Pancreas (tissue), 10 donors: ENCODE measurements at regions not wholly inside any gene's neighbourhood (a gene's known extent, or its start where the extent isn't known, plus 50 kb on each side); places are given as distances from the start of the nearest gene placed in this dataset.
"Not testable (repeated sequence)": the region's sequence is repeated elsewhere in the genome, so short reads cannot be mapped to it uniquely, and the experiment has no call there.

ENCODE experiments used
- ATAC-seq, 4 donors: fragments of 200-7000 bp; cut with Tn5 transposase; one replicate each; pipeline versions ENCODE4 v1.8.0 to v1.9.1; 2020; ENCODE audit warnings: mild to moderate bottlenecking in 4 of 4, moderate library complexity in 4 of 4
- DNase-seq, 6 donors: peaks; one replicate each; pipeline ENCODE4 v3.0.0-alpha.2; 2020
- FAIRE-seq: peaks from 2 replicates; lab custom pipeline; 2012; peaks lifted over from hg19 to GRCh38; lab: Jason Lieb, UNC
- H3K27ac ChIP-seq, 4 donors: fragments of 200-600 bp; sonication (generic); 1 replicate in 3 of 4; 2 replicates in 1 of 4; pipeline versions ENCODE4 v1.5.0 to v1.8.0; 2020
- H3K27me3 ChIP-seq, 4 donors: fragments of 200-600 bp; one replicate each; pipeline ENCODE4 v1.8.0; 2021
- H3K36me3 ChIP-seq, 3 donors: fragments of 200-600 bp; sonication (generic) in 1 of 3; one replicate each; pipeline versions ENCODE4 v1.5.0 to v1.8.0; 2020 to 2021
- H3K4me1 ChIP-seq, 3 donors: fragments of 200-600 bp; one replicate each; pipeline ENCODE4 v1.8.0; 2021
- H3K4me3 ChIP-seq, 4 donors: fragments of 200-600 bp; sonication (generic) in 2 of 4; one replicate each; pipeline versions ENCODE4 v1.5.0 to v1.8.0; 2020 to 2021
- H3K9me3 ChIP-seq, 4 donors: fragments of 200-600 bp; one replicate each; pipeline ENCODE4 v1.8.0; 2021
- WGBS, 2 donors: extraction: QIAGEN DNeasy Blood & Tissue Kit; methylation state at CpG; one replicate each; pipeline ENCODE4 v1.1.7; 2013; 5-methylcytosine and 5-hydroxymethylcytosine counted together
- intact Hi-C, 3 donors: fragments of 100-400 bp; cut with DNase I; formaldehyde crosslinking; loops; one replicate each; pipeline versions ENCODE4 v1.11.1 to v1.14.2; 2022
- TF ChIP-seq, protein P1 (sequence below), 4 donors: fragments of 200-600 bp; sonication (generic) in 3 of 4; IDR thresholded peaks; one replicate each; pipeline versions ENCODE4 v1.5.0 to v1.8.0; 2021; ENCODE audit warnings: antibody characterized with exemption in 4 of 4
- donor health status: healthy with polysubstance abuse.
- donor health status: DM: no; HTN: no; CAD: no; lungs with moderate emphysema.
- donor health status: DM: no; HTN: no; CAD: no.
- donor health status: control.
- donor health status: control.
- donor health status: Bipolar disorder and iron deficiency.
- donor health status: DM: yes; HTN: yes; CAD: no.
- donor health status: DM: no; HTN: no; CAD: no.
- donor health status: DM: no; HTN: no; CAD: no.
- donor health status: DM: yes; HTN: yes; CAD: no.

DNA sequence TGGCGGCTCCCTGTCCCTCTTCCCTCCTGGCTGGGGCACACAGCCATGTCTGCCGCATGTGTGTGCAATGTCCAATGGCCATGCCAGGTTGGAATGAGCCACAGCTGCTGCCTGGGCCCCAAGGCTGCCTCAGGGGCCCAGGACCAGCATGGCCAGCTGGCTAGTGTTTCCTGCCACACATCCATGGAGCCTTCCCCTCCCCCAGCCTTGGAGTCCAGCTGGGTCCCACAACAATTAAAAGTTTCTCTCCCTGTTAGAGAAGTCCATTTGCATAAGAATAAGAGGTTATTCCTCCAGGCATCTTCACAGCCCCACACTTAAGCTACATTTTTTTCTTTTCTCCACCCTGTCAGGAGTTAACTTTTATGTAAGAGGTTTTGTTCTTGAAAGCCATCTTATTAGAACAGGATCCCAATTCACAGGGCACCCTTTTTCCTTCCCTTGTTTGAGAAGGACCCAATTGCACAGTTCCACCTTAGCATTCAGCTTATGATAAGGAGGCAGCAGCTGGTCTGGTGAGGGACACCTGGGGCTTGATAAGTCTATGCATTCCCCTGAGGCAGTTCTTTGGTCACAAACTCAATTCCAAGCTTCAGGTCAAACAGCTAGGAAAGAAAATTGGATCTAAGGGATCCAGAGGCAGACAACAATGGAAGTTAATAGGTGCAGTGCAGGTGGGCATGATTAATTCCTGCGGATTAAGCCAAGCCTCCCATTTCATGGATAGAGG, 963.3 kb upstream of the GRIA3 start:
- FAIRE-seq: no peak
- no peaks in the 10 kb centered on the region for H3K4me1 ChIP-seq
- H3K9me3 ChIP-seq: no peaks in the 10 kb centered on the region
- WGBS, 2 donors: 31 to 46% methylated on average over 3 of the region's 3 CpGs
- no peak overlapping the region for H3K4me3 ChIP-seq
- H3K27ac ChIP-seq: no peak overlapping the region
- DNase-seq: no peak
- ATAC-seq: no peak
- TF ChIP-seq, protein P1, sequence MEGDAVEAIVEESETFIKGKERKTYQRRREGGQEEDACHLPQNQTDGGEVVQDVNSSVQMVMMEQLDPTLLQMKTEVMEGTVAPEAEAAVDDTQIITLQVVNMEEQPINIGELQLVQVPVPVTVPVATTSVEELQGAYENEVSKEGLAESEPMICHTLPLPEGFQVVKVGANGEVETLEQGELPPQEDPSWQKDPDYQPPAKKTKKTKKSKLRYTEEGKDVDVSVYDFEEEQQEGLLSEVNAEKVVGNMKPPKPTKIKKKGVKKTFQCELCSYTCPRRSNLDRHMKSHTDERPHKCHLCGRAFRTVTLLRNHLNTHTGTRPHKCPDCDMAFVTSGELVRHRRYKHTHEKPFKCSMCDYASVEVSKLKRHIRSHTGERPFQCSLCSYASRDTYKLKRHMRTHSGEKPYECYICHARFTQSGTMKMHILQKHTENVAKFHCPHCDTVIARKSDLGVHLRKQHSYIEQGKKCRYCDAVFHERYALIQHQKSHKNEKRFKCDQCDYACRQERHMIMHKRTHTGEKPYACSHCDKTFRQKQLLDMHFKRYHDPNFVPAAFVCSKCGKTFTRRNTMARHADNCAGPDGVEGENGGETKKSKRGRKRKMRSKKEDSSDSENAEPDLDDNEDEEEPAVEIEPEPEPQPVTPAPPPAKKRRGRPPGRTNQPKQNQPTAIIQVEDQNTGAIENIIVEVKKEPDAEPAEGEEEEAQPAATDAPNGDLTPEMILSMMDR (IDR thresholded peaks at IDR 0.05): no peak
- no peaks in the 10 kb centered on the region for H3K27me3 ChIP-seq
- intact Hi-C loops: no loop called here
- no peaks in the 10 kb centered on the region for H3K36me3 ChIP-seq

DNA sequence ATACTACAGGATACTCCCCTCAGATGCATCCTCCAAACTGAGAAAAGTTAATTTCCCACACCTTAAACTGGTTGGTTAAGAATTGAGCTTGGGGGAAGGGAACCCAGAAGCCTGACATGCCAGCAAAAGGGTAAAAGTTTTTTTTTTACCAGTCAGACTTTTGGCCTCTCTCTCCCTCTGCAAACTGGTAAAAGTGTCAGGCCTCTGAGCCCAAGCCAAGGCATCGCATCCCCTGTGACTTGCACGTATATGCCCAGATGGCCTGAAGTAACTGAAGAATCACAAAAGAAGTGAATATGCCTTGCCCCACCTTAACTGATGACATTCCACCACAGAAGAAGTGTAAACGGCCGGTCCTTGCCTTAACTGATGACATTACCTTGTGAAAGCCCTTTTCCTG, 962.3 kb upstream of the GRIA3 start:
- H3K27me3 ChIP-seq, ATAC-seq, FAIRE-seq, H3K4me3 ChIP-seq, DNase-seq, H3K4me1 ChIP-seq, intact Hi-C loops, H3K9me3 ChIP-seq, H3K36me3 ChIP-seq, H3K27ac ChIP-seq: not testable (repeated sequence)
- 21 to 26% methylated on average over 4 of the region's 4 CpGs for WGBS, 2 donors

DNA sequence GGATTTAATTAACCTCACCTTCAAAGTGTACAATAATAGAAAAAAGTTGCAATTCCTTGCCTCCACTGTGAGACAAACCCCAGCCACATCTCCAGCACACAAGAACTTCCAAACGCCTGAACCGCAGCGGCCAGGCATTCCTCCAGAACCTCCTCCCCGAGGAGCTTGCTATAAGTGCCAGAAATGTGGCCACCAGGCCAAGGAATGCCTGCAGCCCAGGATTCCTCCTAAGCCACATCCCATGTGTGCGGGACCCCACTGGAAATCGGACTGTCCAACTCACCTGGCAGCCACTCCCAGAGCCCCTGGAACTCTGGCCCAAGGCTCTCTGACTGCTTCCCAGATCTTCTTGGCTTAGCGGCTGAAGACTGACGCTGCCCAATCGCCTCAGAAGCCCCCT, 959.9 kb upstream of the GRIA3 start:
- H3K27ac ChIP-seq, H3K4me1 ChIP-seq, H3K27me3 ChIP-seq, DNase-seq, H3K36me3 ChIP-seq, H3K9me3 ChIP-seq, H3K4me3 ChIP-seq, ATAC-seq, intact Hi-C loops, FAIRE-seq: not testable (repeated sequence)
- 45 to 46% methylated on average over 6 to 9 of the region's 9 CpGs for WGBS, 2 donors

DNA sequence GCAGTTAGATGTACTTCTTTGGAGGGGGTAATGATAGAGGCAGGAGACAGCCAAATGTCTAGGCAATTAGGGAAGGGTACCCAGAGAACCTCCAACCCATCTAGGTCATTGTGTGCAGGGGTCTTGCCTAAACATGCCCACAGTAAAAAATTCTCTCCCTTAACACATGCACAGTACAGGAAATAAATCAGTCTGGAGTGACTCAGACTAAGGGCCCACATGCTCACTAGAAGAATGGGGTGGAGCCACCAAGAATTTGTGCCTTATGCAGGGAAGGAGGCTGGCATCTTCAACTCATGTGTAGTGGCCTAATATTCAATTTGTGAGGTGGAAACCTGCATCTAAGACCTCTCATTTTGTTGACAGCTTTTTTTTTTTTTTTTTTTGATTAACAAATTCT, 945.3 kb upstream of the GRIA3 start:
- intact Hi-C loops: no loop called here
- no peak for FAIRE-seq
- H3K9me3 ChIP-seq: no peaks in the 10 kb centered on the region
- no peak for ATAC-seq
- TF ChIP-seq, protein P1 (IDR thresholded peaks at IDR 0.05): no peak
- no peak overlapping the region for H3K27ac ChIP-seq
- no peak for DNase-seq
- no peaks in the 10 kb centered on the region for H3K36me3 ChIP-seq
- H3K4me3 ChIP-seq: no peak overlapping the region
- no peaks in the 10 kb centered on the region for H3K27me3 ChIP-seq
- no peaks in the 10 kb centered on the region for H3K4me1 ChIP-seq

DNA sequence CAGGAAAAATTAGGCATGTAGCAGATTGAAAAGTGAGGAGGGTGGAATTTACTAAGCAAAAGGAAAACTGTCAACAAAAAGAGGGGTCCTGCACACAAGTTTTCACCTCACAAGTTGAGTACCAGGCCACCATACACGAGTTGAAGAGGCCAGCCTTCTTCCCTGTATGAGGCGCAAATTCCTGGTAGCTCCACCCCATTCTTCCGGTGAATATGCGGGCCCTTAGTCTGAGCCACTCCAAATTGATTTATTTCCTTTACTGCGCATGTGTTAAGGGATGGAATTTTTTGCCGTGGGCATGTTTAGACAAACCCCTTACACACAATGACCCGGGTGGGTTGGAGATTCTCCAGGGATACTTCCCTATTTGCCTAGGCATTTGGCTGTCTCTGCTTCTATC, 942.1 kb upstream of the GRIA3 start:
- no peak for FAIRE-seq
- TF ChIP-seq, protein P1 (IDR thresholded peaks at IDR 0.05): no peak
- no peaks in the 10 kb centered on the region for H3K4me1 ChIP-seq
- H3K4me3 ChIP-seq: no peak overlapping the region
- no peak overlapping the region for H3K27ac ChIP-seq
- H3K36me3 ChIP-seq: no peaks in the 10 kb centered on the region
- no peaks in the 10 kb centered on the region for H3K27me3 ChIP-seq
- intact Hi-C loops: no loop called here
- no peak for DNase-seq
- 72 to 73% methylated on average over 7 of the region's 7 CpGs for WGBS, 2 donors
- ATAC-seq: no peak
- no peaks in the 10 kb centered on the region for H3K9me3 ChIP-seq

DNA sequence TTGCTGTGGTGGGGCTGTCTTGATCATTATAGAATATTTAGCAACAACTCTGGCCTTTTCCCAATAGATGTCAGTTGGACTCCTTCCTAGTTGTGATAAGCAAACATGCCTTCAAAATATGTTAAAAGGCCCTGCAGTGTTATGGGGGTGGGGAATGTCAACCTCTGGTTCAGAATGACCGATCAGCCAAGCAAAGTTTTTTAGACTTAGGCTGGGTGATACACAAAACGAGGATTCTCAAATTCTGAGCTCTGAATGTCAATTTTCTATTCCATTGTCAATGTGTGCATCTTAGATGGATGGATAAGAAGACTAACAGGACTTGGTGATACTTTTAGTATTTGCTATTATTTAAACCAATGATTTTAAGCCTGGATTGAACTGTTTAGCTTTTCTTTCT, 940.0 kb upstream of the GRIA3 start:
- intact Hi-C loops: no loop called here
- DNase-seq: no peak
- Histone ChIP-seq H3K4me1 (no peaks in the 10 kb centered on the region), H3K27me3 (no peaks in the 10 kb centered on the region), H3K36me3 (no peaks in the 10 kb centered on the region), H3K4me3 (no peak overlapping the region), H3K9me3 (no peaks in the 10 kb centered on the region), H3K27ac (no peak overlapping the region)
- ATAC-seq: no peak
- FAIRE-seq: no peak
- TF ChIP-seq, protein P1 (IDR thresholded peaks at IDR 0.05): no peak
- WGBS, 2 donors: 29 to 39% methylated on average over 2 of the region's 2 CpGs
